ENCODE measurements at regions not wholly inside any gene's neighbourhood (a gene's known extent, or its start where the extent isn't known, plus 50 kb on each side); places are given as distances from the start of the nearest gene placed in this dataset.

- Histone ChIP-seq H3K4me1 (ENCODE audit: low read length) (no peaks in the 10 kb centered on the region), H3K79me2 (ENCODE audit: low read length) (no peaks in the 10 kb centered on the region), H2AFZ (ENCODE audit: low read length) (no peak overlapping the region), H3K9me2 (replicated peaks; ENCODE audit: insufficient read depth, low read length) (no peaks in the 10 kb centered on the region; the same call in 1 of the 2 replicates), H3K9me3 (ENCODE audit: low read length) (peaks cover 3% of the 10 kb centered on the region; the same call in 1 of the 2 replicates), H3K9ac (ENCODE audit: low read length) (no peak overlapping the region), H3K27me3 (ENCODE audit: low read length) (no peaks in the 10 kb centered on the region), H3K27ac (ENCODE audit: low read length) (no peak overlapping the region), H3K4me3 (ENCODE audit: low read length) (no peak overlapping the region), H4K20me1 (ENCODE audit: insufficient read depth, low read depth, low read length) (no peaks in the 10 kb centered on the region), H3K36me3 (ENCODE audit: insufficient read depth, low read length) (no peaks in the 10 kb centered on the region), H3K4me2 (ENCODE audit: low read depth, low read length, poor library complexity, severe bottlenecking) (no peak overlapping the region)
- DNase-seq, result no peak
Observed at GRCh38 chr7:41113719-41114118, 589.2 kb downstream of the INHBA start.

- Histone ChIP-seq H3K9me3 (ENCODE audit: low read length) (0 out of 2 replicates have a peak, but pooled peaks cover 3% of the 10 kb centered on the region), H3K27me3 (ENCODE audit: low read length) (no peaks in the 10 kb centered on the region), H4K20me1 (ENCODE audit: insufficient read depth, low read depth, low read length) (no peaks in the 10 kb centered on the region), H3K4me1 (ENCODE audit: low read length) (no peaks in the 10 kb centered on the region), H3K36me3 (ENCODE audit: insufficient read depth, low read length) (no peaks in the 10 kb centered on the region), H3K79me2 (ENCODE audit: low read length) (no peaks in the 10 kb centered on the region), H3K4me2 (ENCODE audit: low read depth, low read length, poor library complexity, severe bottlenecking) (no peak overlapping the region), H3K27ac (ENCODE audit: low read length) (no peak overlapping the region), H3K9ac (ENCODE audit: low read length) (no peak overlapping the region), H2AFZ (ENCODE audit: low read length) (no peak overlapping the region), H3K4me3 (ENCODE audit: low read length) (no peak overlapping the region), H3K9me2 (replicated peaks; ENCODE audit: insufficient read depth, low read length) (no peaks in the 10 kb centered on the region; the same call in 1 of the 2 replicates)
- no peak for DNase-seq
Observed at GRCh38 chr7:41110186-41110585, 592.7 kb downstream of the INHBA start.

GRCh38 chr7:41108821-41109220 lies 594.1 kb downstream of the INHBA start:
- Histone ChIP-seq H3K4me3 (ENCODE audit: low read length) (no peak overlapping the region), H3K9me2 (replicated peaks; ENCODE audit: insufficient read depth, low read length) (no peaks in the 10 kb centered on the region), H3K4me2 (ENCODE audit: low read depth, low read length, poor library complexity, severe bottlenecking) (no peak overlapping the region), H3K36me3 (ENCODE audit: insufficient read depth, low read length) (no peaks in the 10 kb centered on the region), H3K27ac (ENCODE audit: low read length) (no peak overlapping the region), H3K9me3 (ENCODE audit: low read length) (0 out of 2 replicates have a peak, but pooled peaks cover 3% of the 10 kb centered on the region), H4K20me1 (ENCODE audit: insufficient read depth, low read depth, low read length) (no peaks in the 10 kb centered on the region), H3K79me2 (ENCODE audit: low read length) (no peaks in the 10 kb centered on the region), H2AFZ (ENCODE audit: low read length) (no peak overlapping the region), H3K9ac (ENCODE audit: low read length) (no peak overlapping the region), H3K27me3 (ENCODE audit: low read length) (no peaks in the 10 kb centered on the region), H3K4me1 (ENCODE audit: low read length) (no peaks in the 10 kb centered on the region)
- DNase-seq, result no peak

- no peaks in the 10 kb centered on the region for H3K36me3 ChIP-seq (ENCODE audit: insufficient read depth, low read length)
- no peak overlapping the region for H3K4me2 ChIP-seq (ENCODE audit: low read depth, low read length, poor library complexity, severe bottlenecking)
- 0 out of 2 replicates have a peak, but pooled peaks cover 2% of the 10 kb centered on the region for H3K9me3 ChIP-seq (ENCODE audit: low read length)
- no peaks in the 10 kb centered on the region for H3K9me2 ChIP-seq (replicated peaks; ENCODE audit: insufficient read depth, low read length)
- DNase-seq, result no peak
- H3K27ac ChIP-seq (ENCODE audit: low read length), result no peak overlapping the region
- H4K20me1 ChIP-seq (ENCODE audit: insufficient read depth, low read depth, low read length), result no peaks in the 10 kb centered on the region
- H3K9ac ChIP-seq (ENCODE audit: low read length), result no peak overlapping the region
- H2AFZ ChIP-seq (ENCODE audit: low read length), result no peak overlapping the region
- no peaks in the 10 kb centered on the region for H3K79me2 ChIP-seq (ENCODE audit: low read length)
- no peaks in the 10 kb centered on the region for H3K27me3 ChIP-seq (ENCODE audit: low read length)
- H3K4me3 ChIP-seq (ENCODE audit: low read length), result no peak overlapping the region
- no peaks in the 10 kb centered on the region for H3K4me1 ChIP-seq (ENCODE audit: low read length)
Observed at GRCh38 chr7:41107938-41108448, 594.9 kb downstream of the INHBA start.

- Histone ChIP-seq H3K36me3 (ENCODE audit: insufficient read depth, low read length) (no peaks in the 10 kb centered on the region), H3K79me2 (ENCODE audit: low read length) (no peaks in the 10 kb centered on the region), H3K27me3 (ENCODE audit: low read length) (no peaks in the 10 kb centered on the region), H3K9me3 (ENCODE audit: low read length) (no peaks in the 10 kb centered on the region), H3K27ac (ENCODE audit: low read length) (no peak overlapping the region), H3K4me1 (ENCODE audit: low read length) (no peaks in the 10 kb centered on the region), H3K4me3 (ENCODE audit: low read length) (no peak overlapping the region), H3K9ac (ENCODE audit: low read length) (no peak overlapping the region), H3K4me2 (ENCODE audit: low read depth, low read length, poor library complexity, severe bottlenecking) (no peak overlapping the region), H4K20me1 (ENCODE audit: insufficient read depth, low read depth, low read length) (no peaks in the 10 kb centered on the region), H2AFZ (ENCODE audit: low read length) (no peak overlapping the region), H3K9me2 (replicated peaks; ENCODE audit: insufficient read depth, low read length) (no peaks in the 10 kb centered on the region)
- no peak for DNase-seq
Observed at GRCh38 chr7:41107330-41107937, 595.5 kb downstream of the INHBA start.

- H2AFZ ChIP-seq (ENCODE audit: low read length), result no peak overlapping the region
- no peak overlapping the region for H3K4me3 ChIP-seq (ENCODE audit: low read length)
- H3K9me3 ChIP-seq (ENCODE audit: low read length), result no peaks in the 10 kb centered on the region
- H4K20me1 ChIP-seq (ENCODE audit: insufficient read depth, low read depth, low read length), result no peaks in the 10 kb centered on the region
- no peaks in the 10 kb centered on the region for H3K9me2 ChIP-seq (replicated peaks; ENCODE audit: insufficient read depth, low read length)
- H3K27ac ChIP-seq (ENCODE audit: low read length), result no peak overlapping the region
- H3K79me2 ChIP-seq (ENCODE audit: low read length), result no peaks in the 10 kb centered on the region
- H3K36me3 ChIP-seq (ENCODE audit: insufficient read depth, low read length), result no peaks in the 10 kb centered on the region
- DNase-seq, result no peak
- H3K9ac ChIP-seq (ENCODE audit: low read length), result no peak overlapping the region
- H3K4me2 ChIP-seq (ENCODE audit: low read depth, low read length, poor library complexity, severe bottlenecking), result no peak overlapping the region
- no peaks in the 10 kb centered on the region for H3K4me1 ChIP-seq (ENCODE audit: low read length)
- no peaks in the 10 kb centered on the region for H3K27me3 ChIP-seq (ENCODE audit: low read length)
Observed at GRCh38 chr7:41104631-41105030, 598.3 kb downstream of the INHBA start.

GRCh38 chr7:41103331-41103730 lies 599.6 kb downstream of the INHBA start:
- no peak overlapping the region for H3K27ac ChIP-seq (ENCODE audit: low read length)
- no peaks in the 10 kb centered on the region for H3K9me2 ChIP-seq (replicated peaks; ENCODE audit: insufficient read depth, low read length)
- no peaks in the 10 kb centered on the region for H3K36me3 ChIP-seq (ENCODE audit: insufficient read depth, low read length)
- no peaks in the 10 kb centered on the region for H3K9me3 ChIP-seq (ENCODE audit: low read length)
- no peaks in the 10 kb centered on the region for H3K4me1 ChIP-seq (ENCODE audit: low read length)
- H3K9ac ChIP-seq (ENCODE audit: low read length), result no peak overlapping the region
- no peak overlapping the region for H3K4me3 ChIP-seq (ENCODE audit: low read length)
- no peak for DNase-seq
- no peak overlapping the region for H3K4me2 ChIP-seq (ENCODE audit: low read depth, low read length, poor library complexity, severe bottlenecking)
- no peaks in the 10 kb centered on the region for H3K27me3 ChIP-seq (ENCODE audit: low read length)
- no peaks in the 10 kb centered on the region for H3K79me2 ChIP-seq (ENCODE audit: low read length)
- H4K20me1 ChIP-seq (ENCODE audit: insufficient read depth, low read depth, low read length), result no peaks in the 10 kb centered on the region
- H2AFZ ChIP-seq (ENCODE audit: low read length), result no peak overlapping the region

- no peak overlapping the region for H3K27ac ChIP-seq (ENCODE audit: low read length)
Observed at GRCh38 chr7:41098846-41099245, 604.0 kb downstream of the INHBA start.

More at GRCh38 chr7:41098846-41099245, 604.0 kb downstream of the INHBA start:
- Histone ChIP-seq H2AFZ (ENCODE audit: low read length) (no peak overlapping the region), H3K9me2 (replicated peaks; ENCODE audit: insufficient read depth, low read length) (no peaks in the 10 kb centered on the region), H3K79me2 (ENCODE audit: low read length) (no peaks in the 10 kb centered on the region), H3K36me3 (ENCODE audit: insufficient read depth, low read length) (no peaks in the 10 kb centered on the region), H4K20me1 (ENCODE audit: insufficient read depth, low read depth, low read length) (no peaks in the 10 kb centered on the region), H3K4me3 (ENCODE audit: low read length) (no peak overlapping the region), H3K27me3 (ENCODE audit: low read length) (no peaks in the 10 kb centered on the region), H3K9me3 (ENCODE audit: low read length) (no peaks in the 10 kb centered on the region), H3K4me2 (ENCODE audit: low read depth, low read length, poor library complexity, severe bottlenecking) (no peak overlapping the region), H3K9ac (ENCODE audit: low read length) (no peak overlapping the region), H3K4me1 (ENCODE audit: low read length) (no peaks in the 10 kb centered on the region)
- no peak for DNase-seq
